ENCODE measurements at regions not wholly inside any gene's neighbourhood (a gene's known extent, or its start where the extent isn't known, plus 50 kb on each side); places are given as distances from the start of the nearest gene placed in this dataset.

DNA sequence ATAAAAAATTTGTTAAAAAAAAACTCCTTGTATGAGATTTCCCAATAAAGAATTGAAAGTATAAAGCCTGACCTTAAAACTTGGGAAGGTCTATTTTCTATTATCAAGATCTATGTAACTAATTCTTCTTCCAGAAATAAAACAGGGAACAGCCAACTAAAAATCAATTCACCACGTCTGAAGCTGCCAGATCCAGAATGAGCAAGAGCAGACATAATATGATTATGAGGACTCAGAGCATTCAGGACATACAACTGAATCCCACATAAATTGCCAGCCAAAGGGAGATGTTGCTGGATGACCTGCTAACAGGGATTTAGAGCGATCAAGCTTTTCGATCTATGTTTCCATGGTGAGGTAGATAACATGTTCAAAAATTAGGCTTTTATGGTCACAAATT is 1151.3 kb upstream of the CADM2 start:
- H3K4me3 Mint-ChIP-seq (ENCODE audit: unreplicated experiment): no peak overlapping the region
- POLR2A ChIA-PET: interaction anchor here (0.7 kb wide), 1 partner anchor 8 kb away, joined by 3 read pairs; no protein-coding TSS in a partner anchor
- BruUV-seq (replicated peaks): no TSS peak
- no peaks in the 10 kb centered on the region for H3K9me3 Mint-ChIP-seq (ENCODE audit: unreplicated experiment)
- DNase-seq (ENCODE audit: unreplicated experiment): no peak
- TF ChIP-seq, protein P1, sequence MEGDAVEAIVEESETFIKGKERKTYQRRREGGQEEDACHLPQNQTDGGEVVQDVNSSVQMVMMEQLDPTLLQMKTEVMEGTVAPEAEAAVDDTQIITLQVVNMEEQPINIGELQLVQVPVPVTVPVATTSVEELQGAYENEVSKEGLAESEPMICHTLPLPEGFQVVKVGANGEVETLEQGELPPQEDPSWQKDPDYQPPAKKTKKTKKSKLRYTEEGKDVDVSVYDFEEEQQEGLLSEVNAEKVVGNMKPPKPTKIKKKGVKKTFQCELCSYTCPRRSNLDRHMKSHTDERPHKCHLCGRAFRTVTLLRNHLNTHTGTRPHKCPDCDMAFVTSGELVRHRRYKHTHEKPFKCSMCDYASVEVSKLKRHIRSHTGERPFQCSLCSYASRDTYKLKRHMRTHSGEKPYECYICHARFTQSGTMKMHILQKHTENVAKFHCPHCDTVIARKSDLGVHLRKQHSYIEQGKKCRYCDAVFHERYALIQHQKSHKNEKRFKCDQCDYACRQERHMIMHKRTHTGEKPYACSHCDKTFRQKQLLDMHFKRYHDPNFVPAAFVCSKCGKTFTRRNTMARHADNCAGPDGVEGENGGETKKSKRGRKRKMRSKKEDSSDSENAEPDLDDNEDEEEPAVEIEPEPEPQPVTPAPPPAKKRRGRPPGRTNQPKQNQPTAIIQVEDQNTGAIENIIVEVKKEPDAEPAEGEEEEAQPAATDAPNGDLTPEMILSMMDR (IDR thresholded peaks at IDR 0.05; ENCODE audit: unreplicated experiment): no peak
- intact Hi-C loops (cut with micrococcal nuclease): no loop called here
- no peaks in the 10 kb centered on the region for H3K36me3 Mint-ChIP-seq (ENCODE audit: insufficient read depth, unreplicated experiment)
- no peak overlapping the region for H3K27ac Mint-ChIP-seq (ENCODE audit: low read depth, unreplicated experiment)
- no peaks in the 10 kb centered on the region for H3K27me3 Mint-ChIP-seq (ENCODE audit: insufficient read depth, unreplicated experiment)
- no peaks in the 10 kb centered on the region for H3K4me1 Mint-ChIP-seq (ENCODE audit: insufficient read depth, unreplicated experiment)
- CTCF ChIA-PET: no interaction called here

DNA sequence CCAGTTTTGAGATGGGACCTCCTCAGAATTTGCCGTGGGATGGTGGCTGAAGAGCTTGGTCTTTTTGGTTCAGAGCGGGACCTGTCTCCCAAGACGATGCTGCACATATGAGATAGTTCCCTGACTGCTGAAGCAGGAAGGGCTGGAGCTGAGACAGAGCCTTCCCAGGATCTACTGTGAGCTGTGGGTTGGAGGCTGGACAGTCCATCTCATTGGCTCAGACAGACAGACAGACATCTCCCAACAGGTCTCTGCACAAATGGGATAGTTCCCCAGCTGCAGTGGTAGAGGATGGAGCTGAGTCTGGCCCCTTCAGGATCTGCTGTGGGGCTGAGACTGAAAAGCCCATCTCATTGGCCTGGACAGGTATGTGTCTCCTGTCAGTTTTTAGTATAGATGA is 1145.6 kb upstream of the CADM2 start:
- Mint-ChIP-seq H3K27me3 (ENCODE audit: insufficient read depth, unreplicated experiment) (no peaks in the 10 kb centered on the region), H3K27ac (ENCODE audit: low read depth, unreplicated experiment) (no peak overlapping the region), H3K4me1 (ENCODE audit: insufficient read depth, unreplicated experiment) (no peaks in the 10 kb centered on the region), H3K36me3 (ENCODE audit: insufficient read depth, unreplicated experiment) (no peaks in the 10 kb centered on the region), H3K4me3 (ENCODE audit: unreplicated experiment) (no peak overlapping the region), H3K9me3 (ENCODE audit: unreplicated experiment) (no peaks in the 10 kb centered on the region)
- TF ChIP-seq, protein P1 (IDR thresholded peaks at IDR 0.05; ENCODE audit: unreplicated experiment): no peak
- CTCF ChIA-PET: interaction anchor here (0.7 to 1.0 kb wide), 2 partner anchors 10 to 16 kb away, joined by 3 read pairs; no protein-coding TSS in a partner anchor
- intact Hi-C loops (cut with micrococcal nuclease): no loop called here
- no TSS peak for BruUV-seq (replicated peaks)
- no peak for DNase-seq (ENCODE audit: unreplicated experiment)
- POLR2A ChIA-PET: no interaction called here

DNA sequence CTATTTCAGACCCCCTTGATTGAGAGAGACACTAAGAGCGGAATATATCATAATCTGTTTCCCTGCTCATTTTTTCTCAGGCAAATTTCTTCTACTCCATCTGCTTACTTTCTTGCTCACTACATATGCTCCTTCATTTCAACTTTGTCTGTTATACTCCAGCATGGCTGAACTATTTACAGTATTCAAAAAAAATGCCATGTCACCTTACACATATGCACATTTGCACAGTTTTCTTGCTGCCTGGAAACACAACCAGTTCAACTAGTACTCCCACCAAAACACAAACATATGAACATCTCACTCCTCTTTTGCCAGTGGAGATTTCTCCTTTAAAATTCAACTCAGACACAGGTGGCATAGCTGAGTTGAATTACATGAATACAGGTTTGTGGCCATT is 1142.1 kb upstream of the CADM2 start:
- intact Hi-C loops (cut with micrococcal nuclease): no loop called here
- POLR2A ChIA-PET: interaction anchor here (0.6 kb wide), 1 partner anchor 9 kb away, joined by 4 read pairs; no protein-coding TSS in a partner anchor

DNA sequence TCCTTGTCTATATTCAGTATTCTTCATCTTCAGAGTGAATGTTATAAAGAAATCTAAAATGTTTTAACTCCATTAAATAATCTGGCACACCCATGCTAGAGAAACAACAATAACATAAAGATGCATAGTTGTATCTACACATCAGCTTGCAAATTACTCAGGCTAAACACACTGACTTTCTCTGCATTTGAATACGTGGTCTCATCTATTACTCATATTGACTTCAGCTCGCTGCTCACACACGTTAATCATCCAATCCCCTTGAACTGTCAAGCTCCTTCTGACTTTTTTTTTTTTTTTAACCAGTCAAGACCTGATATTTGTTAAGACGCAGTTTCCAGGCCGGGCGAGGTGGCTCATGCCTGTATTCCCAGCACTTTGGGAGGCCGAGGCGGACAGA is 1137.3 kb upstream of the CADM2 start:
- no TSS peak for BruUV-seq (replicated peaks)
- no peak overlapping the region for H3K4me3 Mint-ChIP-seq (ENCODE audit: unreplicated experiment)
- no peaks in the 10 kb centered on the region for H3K9me3 Mint-ChIP-seq (ENCODE audit: unreplicated experiment)
- intact Hi-C loops (cut with micrococcal nuclease): no loop called here
- CTCF ChIA-PET: no interaction called here
- H3K36me3 Mint-ChIP-seq (ENCODE audit: insufficient read depth, unreplicated experiment): no peaks in the 10 kb centered on the region
- DNase-seq (ENCODE audit: unreplicated experiment): no peak
- H3K4me1 Mint-ChIP-seq (ENCODE audit: insufficient read depth, unreplicated experiment): no peaks in the 10 kb centered on the region
- POLR2A ChIA-PET: no interaction called here
- no peak overlapping the region for H3K27ac Mint-ChIP-seq (ENCODE audit: low read depth, unreplicated experiment)
- TF ChIP-seq, protein P1 (IDR thresholded peaks at IDR 0.05; ENCODE audit: unreplicated experiment): no peak
- H3K27me3 Mint-ChIP-seq (ENCODE audit: insufficient read depth, unreplicated experiment): no peaks in the 10 kb centered on the region

More for the DNA sequence above, 1142.1 kb upstream of the CADM2 start:
- BruUV-seq (replicated peaks): no TSS peak
- no peak for DNase-seq (ENCODE audit: unreplicated experiment)
- Mint-ChIP-seq H3K27me3 (ENCODE audit: insufficient read depth, unreplicated experiment) (no peaks in the 10 kb centered on the region), H3K4me1 (ENCODE audit: insufficient read depth, unreplicated experiment) (no peaks in the 10 kb centered on the region), H3K4me3 (ENCODE audit: unreplicated experiment) (no peak overlapping the region), H3K36me3 (ENCODE audit: insufficient read depth, unreplicated experiment) (no peaks in the 10 kb centered on the region), H3K27ac (ENCODE audit: low read depth, unreplicated experiment) (no peak overlapping the region), H3K9me3 (ENCODE audit: unreplicated experiment) (no peaks in the 10 kb centered on the region)
- TF ChIP-seq, protein P1 (IDR thresholded peaks at IDR 0.05; ENCODE audit: unreplicated experiment): no peak
- CTCF ChIA-PET: no interaction called here

Data from MCF 10A (cell line).